ENCODE measurements at regions not wholly inside any gene's neighbourhood (a gene's known extent, or its start where the extent isn't known, plus 50 kb on each side); places are given as distances from the start of the nearest gene placed in this dataset.

DNA sequence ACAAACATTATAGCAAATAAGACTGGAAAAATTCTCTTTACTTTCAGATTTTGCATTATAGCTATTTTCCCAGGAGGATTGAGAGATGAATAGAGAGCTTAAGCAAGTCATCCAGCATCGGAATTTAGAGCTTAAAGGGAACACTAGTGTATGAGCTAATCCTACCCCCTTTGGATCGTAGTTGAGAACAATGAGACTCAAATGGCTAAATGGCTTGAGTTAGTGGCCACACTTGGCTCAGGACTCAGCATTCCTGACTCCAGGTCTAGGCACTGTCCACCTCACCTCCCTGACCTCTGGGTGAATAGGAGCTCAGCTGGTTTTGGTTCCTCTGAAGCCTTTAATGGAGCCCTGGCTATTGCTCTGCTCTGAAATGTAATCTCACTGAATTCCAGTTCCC is 97.5 kb upstream of the CXCR4 start:
- no peak for DNase-seq (ENCODE audit: low spot score)

DNA sequence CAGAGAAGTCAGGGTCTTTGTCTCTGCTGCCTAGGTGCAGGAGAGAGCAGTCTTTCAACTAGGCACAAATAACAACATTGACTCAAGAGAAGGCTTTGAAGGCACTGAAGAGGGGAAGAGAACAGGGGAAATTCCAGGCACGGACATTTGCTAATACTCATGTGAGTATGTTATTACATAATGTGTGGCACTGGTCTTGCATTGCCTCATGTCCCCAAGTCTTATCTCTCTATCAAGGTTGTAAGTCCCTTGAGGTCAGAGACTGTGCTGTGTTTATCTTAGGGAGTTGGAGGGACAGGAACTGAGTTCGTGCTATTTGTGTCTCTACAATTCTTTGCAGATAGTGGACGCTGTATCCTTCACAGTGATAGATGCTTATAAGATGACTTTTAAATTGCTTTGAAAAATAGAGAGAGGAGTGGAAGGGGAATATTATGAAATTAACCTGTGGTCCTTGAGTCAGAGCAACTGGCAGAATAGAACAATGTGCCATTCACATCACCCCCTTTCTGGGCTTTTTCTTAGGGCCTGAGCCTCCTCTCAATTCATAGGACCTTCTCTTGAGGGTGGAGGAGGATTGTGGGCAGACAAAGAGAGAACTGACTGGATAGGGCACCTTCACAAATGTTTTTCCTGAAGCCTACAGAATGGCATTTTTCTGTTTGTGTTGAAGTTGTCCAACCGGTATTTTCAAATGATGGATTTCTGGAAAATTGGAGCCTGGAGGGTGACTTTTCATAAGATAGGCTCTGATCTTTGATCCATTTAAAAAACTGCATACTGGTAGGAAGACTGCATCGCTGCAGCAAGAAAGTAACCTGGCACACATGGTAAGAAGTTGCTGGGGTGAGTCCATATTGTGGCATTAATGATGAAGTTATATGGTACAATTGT is 96.6 kb upstream of the CXCR4 start:
- DNase-seq (ENCODE audit: low spot score): no peak

DNA sequence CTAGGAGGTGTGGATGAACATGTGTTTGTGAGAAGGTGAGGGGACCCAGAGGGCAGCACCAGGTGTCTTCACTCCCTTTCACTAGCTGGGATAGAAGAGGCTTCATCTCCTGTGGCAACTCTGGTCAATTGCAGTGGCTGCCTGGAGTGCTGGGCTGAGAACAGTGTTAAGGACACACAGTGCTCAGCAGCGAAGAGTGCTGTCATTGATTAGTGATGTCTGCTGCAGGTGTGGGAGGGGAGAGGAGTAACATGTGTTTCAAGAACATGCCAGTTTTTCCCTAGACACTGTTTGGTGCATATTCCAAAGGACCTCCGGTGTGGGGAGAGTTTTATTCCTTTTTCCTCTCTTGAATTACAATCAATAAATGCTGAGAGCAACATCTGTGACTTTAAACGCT is 95.9 kb upstream of the CXCR4 start:
- DNase-seq (ENCODE audit: low spot score): no peak

DNA sequence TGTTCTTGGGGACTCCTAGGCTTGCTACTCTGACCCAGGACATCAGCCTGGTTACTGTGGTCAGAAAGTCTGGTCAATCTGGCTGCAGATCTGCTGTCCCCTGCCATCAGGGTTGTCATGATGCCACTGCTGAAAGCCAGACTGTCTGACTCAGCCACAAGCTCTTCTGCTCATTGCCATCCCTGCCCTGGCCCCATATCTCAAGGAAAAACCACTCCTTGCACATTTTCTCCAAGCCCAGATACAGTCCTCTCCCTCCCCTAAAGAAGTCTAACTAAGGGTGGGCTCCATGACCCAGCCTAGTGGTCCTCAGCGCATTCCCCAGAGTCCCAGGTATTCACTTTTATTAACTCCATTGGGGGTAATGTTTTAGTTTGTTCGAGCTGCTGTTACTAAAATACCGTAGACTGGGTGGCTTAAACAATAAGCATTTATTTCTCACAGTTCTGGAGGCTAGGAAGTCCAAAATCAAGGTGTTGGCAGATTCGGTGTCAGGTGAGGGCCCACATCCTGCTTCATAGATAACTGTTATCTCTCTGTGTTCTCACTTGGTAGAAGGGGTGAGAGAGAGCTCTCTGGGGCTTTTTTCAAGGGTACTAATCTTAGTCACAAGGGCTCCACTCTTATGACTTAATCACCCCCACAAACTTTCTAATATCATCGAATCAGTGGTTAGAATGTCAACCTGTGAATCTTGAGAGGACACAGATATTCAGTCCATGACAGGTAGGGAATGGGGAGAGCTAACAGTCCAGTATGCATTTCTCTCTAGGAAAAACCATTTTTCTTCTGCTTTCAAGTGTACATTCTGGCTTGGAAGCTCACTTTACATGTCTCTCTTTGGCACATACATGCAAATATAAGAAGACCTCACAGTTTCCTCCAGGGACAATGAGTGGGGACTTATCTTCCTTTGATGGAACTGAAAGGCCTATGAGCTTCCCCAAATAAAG is 94.8 kb upstream of the CXCR4 start:
- no peak for DNase-seq (ENCODE audit: low spot score)

DNA sequence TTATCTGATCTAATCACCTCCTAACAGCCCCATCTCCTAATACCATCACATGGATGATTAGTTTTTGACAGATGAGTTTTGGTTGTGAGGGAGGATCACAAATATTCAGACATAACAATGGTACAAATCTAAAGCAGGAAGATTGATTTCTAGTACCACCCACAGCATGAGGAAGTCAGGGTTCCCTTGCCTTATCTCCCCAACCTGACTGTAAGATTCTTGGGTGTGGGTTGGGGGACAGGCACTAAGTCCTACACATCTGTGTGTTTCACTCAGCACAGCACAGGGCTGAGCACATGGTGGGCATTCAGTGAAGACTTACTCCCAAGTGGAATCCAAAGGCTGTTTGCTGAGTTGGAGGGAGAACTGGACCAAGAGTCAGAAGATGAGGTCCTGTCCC is 93.8 kb upstream of the CXCR4 start:
- DNase-seq (ENCODE audit: low spot score): no peak

DNA sequence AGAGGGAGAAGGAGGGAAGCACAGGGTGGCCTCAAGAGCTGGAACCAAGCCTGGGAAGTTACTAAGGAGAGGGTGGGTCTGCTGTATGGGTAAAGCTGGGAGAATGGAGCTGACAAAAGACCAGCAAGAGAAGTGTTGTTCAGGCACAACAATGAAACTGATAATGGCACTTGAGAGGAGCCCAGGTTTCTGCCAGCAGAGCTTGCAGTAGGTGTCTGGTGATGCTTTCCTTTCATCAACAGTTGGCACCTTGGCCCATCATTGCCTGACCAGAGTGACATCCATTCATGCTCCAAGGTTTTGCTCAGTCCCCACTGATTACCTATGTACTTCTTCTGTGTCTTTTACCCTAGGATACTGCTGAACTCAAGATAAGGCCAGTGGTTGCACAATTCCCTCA is 92.9 kb upstream of the CXCR4 start:
- DNase-seq (ENCODE audit: low spot score): no peak

DNA sequence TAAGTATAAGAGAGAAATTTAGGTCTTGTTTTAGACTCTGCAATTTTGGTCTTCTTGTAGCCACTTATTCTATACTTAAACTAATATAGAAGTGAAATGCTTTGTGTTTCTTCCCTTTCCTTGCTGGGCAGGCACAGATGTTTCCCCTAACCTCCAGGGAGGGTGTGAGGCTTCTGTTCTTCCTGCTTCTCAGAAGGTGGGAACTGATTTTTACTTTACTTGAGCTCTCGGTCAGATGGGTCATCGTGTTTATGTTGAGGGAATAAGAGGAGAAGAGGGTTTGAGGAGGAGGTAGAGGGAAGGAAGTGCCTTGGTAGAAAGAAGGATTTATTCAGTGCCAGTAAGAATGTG is 92.5 kb upstream of the CXCR4 start:
- no peak for DNase-seq (ENCODE audit: low spot score)

DNA sequence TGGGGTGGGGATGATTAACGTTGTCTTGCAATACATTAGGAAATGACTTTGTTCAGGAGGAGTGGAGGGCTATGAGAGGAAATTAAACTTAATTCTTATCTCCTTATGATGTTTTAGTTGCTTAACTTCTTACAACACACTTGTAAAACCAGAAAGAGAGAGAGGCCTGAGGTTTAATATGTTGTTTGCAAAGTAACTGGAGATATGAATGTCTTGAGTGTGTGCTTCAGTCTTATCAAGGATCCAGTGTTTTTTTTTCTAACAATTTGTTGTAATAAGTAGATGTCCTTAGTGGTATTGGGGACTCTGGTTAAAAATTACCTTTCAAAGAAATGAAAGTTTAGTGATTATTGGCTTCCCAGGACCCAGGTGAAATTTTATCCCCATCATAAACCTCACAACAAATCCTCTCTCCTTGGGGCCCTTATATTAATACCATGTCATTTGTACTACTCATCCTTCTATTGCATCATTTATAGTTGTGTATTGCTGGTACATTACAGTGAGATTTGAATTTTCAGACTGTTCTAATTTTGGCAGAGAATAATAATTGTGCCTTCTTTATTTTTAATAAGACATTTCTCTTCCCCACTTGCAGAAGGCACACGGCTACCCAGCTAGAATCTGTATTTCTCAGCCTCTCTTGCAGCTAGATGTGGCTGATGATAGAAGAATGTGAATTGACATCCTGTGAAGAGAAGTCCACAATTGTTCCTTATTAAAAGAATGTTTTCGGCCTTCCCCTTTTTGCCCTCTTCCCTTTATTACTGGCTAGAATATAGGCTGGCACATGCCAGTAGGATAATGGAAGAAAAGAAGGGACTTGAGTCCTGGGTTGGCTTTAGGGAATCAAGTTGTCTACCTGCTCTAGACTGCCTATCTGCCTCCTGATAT is 91.9 kb upstream of the CXCR4 start:
- no peak for DNase-seq (ENCODE audit: low spot score)

DNA sequence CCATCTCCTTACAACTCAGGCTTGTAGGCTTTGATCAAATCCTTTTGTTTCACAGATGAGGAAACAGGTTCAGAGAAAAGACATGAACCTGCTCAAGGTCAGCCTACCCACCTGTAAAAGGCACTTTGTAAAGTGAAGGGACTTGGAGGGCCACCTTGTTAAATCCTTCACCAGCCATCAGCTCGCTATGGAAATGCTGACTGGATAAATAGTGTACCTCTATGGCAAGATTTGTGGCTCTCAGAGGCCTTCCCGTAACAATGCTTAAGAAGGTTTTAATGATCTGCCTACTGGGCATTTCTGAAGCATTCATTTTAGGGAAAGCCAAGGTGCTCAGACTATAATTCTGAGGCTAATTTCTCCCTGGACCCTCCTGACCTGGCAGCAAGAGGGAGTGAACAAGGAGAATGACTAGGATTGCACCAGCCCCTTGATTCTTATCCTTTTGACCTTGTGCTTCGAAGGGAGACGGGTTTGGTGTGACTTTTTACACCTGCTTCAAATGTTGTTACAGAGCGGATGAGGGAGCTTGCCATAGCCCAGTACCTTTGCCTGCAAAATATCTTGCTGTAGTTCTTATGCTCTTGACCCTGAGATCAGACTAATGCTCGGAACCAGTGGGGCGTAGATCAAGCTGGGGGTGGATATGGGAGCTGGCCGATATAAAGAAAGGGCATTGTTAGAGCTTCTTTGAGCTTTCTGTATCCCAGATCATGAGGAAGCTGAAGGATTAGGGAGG is 90.9 kb upstream of the CXCR4 start:
- DNase-seq (ENCODE audit: low spot score): no peak

DNA sequence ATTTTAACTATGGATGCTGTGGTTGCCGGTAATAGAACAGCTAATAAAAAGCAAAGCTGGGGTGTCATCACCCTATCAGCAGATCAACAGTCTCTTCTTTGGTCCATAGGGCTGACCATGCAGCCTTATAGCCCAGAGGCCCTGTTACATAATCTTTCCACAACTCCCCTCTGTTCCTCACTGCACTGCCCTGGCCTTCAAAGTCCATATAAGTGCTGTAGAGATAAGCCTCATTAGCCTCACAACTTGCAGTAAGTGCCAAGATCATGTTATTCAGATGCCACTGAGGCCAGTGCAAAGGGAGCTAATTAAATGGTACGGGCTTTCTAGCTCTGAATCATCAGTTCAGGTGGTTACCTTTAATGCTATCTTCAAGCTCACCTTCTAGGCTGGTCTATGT is 89.7 kb upstream of the CXCR4 start:
- no peak for DNase-seq (ENCODE audit: low spot score)

DNA sequence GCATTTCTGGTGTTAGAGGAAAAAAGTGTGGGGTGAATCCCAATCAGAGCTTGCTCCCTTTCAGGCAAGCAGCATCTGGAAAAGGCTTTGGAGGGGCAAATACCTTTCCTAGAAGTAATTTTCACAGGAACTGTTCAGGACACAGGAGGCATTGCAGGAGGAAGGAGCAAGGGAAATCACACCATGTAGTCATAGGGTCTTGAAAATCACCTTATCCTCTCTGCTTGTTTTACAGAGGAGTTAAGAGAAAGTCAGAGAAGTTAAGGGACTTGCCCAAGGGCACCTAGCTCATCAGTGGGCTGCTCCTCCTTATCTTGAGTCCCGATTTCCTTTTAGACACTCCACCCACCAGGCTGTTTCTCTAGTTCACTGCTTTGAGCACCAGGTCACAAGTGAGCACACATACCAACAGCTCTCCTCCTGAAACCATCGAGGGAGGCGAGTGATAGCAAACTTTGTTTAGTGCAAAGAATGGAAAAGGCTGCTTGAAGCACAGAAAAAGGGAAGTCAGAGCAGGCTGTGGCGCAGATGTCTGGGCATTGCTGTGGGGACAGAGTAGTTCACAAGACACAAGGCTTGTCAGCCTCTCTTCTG is 89.2 kb upstream of the CXCR4 start:
- DNase-seq (ENCODE audit: low spot score): no peak

DNA sequence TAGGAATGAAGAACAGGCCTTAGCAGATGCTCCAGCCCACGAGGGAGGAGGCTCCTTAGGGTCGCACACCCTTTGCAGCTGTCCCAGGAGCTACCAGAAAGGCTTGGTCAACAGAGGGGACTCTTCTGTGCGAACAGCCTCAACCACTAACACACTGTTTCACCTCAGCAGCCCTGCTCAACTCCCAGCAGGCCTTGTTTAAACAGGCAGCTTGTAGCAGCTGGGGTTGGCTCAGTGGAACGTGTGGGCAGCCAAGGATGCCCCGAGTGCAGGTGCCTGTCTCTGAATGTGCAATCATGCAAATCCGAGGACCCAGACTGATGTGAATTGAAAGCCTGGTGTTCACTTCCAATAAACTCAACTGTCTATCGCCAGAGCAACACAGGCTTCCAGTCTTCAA is 88.7 kb upstream of the CXCR4 start:
- DNase-seq (ENCODE audit: low spot score): no peak

DNA sequence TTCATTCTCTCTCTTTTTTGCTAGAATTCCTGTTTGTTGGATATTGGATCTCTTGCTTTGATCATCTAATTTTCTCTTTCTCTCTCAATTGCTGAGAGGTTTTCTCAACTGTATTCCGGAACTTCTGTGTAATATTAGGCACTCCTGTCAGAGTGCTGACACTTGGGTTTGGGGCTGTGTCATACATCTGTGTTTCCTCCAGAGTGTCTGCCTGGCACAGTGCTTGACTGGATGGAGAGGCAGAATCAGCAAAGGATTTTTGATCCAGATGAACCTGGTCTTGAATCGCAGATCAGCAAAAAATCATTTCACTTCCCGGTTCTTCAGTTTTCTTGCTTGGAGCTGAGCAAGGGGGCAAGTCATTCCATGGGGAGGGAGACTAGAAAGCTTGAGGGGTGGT is 87.7 kb upstream of the CXCR4 start:
- no peak for DNase-seq (ENCODE audit: low spot score)

DNA sequence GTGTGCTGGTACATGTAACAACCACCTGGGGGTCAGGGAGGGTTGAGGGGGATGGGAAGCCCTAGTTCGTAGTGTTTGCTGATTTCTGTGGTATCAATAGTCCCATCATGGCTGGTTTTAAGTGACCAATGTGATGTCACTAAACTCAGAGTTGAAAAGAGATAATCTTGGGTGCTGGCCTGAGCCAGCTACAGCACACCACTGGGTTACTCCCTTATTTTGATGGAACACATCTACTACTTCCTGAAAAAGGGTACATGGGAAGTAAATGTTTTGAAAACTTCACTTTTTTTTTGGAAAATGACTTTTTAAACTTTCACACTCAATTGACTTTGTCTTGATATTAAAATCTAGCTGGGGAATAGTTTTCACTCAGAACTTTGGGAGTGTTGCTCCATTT is 87.0 kb upstream of the CXCR4 start:
- no peak for DNase-seq (ENCODE audit: low spot score)

DNA sequence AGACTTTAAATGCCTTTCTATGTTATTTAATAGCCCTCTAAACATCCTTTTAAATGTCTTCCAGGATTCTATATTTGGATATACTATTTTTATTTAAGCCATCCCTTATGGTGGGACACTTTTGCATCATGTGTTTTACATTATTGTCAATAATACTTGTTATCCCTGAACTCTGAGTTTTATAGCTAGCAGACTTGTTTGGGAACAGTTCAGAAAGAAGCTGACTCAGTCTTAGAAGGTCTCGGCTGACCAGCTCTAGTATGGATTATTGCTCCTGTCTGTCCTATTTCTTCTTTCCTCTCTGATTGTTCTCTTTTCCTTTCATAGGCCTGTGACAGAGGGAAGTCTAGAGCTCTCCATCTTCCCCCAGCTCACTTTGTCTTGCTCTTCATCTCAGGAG is 77.3 kb upstream of the CXCR4 start:
- no peak for DNase-seq (ENCODE audit: low spot score)

DNA sequence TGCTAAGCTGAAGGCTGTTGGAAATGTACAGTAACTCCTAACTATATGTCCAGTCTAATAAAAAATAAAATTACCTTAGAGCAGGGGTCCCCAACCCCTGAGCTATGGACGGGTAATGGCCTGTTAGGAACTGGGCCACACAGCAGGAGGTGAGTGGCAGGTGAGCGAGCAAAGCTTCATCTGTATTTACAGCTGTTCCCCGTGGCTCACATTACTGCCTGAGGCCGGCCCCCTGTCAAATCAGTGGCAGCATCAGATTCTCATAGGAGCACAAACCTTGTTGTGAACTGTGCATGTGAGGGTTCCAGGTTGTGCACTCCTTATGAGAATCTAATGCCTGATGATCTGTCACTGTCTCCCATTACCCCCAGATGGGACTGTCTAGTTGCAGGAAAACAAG is 73.1 kb upstream of the CXCR4 start:
- no peak for DNase-seq (ENCODE audit: low spot score)

DNA sequence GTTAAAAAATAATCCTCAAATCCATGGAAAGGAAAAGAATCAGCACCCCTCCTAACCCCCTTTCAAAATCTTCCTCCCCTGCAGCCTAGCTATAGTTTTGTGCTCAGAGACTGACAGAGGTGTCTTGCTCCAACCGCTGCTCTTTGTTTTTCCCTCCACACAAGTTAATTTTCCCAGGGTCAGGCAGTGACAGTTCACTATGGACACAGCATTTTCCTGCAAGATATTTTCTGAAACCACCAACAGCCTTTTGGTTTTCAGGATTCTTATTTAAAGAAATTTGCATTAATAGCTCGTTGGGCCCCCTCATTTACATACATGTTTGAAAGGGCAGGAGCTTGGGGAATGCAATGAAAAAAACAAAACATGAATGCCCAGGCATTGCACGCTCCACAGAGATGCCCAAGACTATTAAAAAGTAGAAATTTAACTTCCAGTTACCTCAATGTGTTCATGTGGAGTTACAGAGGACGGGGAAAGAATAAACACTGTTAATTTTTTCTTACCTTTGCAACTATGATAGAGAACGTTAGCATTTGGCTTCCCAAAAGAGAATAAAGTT is 71.4 kb upstream of the CXCR4 start:
- no peak for DNase-seq (ENCODE audit: low spot score)

DNA sequence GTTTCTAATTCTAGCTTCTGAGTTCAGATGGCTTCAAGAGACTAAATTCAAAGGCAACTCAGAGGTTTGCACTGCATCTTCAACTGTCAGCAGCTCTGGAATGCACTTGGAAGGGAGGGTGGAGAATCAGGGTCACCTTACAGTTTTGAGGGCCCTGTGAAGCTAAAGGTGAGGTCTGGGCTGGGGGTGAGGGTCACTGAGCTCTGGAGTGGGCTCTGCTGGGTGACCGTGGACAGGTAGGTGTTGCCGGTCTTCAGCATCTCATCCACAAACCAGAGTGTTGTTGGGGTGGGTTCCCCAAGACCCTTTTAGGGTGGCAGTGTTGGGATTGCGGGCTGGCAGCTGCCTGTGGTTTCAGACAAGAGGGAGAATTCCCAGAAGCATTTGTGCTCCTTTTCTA is 70.1 kb upstream of the CXCR4 start:
- DNase-seq (ENCODE audit: low spot score): no peak

DNA sequence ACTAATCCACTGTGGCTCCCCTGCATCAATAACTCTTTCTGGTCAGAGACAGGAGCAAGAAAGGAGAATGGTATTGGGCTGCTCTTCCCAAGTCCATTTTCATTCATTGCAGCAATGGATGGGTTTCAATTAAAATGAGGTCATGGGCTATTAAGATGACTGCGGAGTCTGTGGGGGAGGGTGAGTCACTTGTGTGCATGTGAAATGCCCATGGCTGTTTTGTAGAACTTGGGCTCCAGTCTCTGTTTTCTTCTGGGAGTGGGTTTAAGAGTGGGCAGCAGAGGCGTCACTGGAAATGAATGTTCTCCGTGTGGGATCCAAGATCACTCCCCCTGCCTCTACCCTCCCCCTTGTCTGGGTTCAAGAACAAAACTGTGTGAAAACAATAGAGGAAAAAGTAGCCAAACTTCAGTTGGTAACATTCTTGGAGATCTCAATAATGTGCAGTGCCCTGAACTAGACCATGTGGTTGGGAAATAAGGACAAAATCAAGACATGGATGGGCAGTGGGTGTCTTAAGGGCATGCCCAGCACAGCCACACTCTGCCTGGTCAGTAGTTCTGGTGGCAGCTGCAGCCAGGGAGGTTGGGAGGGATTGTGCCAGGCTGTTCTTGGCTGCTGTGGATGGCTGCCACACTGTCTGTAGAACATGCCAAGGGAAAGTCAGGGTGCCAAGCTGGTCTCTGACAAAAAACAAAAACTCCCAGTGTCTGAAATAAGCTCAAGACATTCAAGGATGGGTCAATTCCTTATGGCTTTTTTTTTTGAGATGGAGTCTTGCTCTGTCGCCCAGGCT is 68.2 kb upstream of the CXCR4 start:
- DNase-seq (ENCODE audit: low spot score): no peak

DNA sequence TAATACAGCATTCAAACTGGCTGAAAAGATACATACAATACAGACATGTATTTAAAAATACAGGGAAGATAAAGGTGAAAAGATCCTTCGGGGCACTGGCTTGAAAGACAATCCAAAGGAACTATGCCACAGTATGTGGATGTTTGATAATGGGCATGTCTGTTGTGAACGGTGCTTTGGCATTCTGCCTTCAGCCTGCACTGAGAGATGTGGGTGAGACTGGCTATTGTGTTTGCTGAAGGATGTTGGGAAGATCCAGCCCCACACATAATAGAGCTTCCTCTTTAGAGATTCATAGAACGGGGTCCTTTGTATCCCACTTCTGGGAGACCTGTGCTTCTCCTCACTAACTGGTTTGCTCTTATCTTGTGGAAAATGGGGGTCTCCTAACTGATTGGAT is 65.1 kb upstream of the CXCR4 start:
- DNase-seq (ENCODE audit: low spot score): no peak

All from ureter (tissue), 1 donor.